ENCODE measurements at regions not wholly inside any gene's neighbourhood (a gene's known extent, or its start where the extent isn't known, plus 50 kb on each side); places are given as distances from the start of the nearest gene placed in this dataset.

DNA sequence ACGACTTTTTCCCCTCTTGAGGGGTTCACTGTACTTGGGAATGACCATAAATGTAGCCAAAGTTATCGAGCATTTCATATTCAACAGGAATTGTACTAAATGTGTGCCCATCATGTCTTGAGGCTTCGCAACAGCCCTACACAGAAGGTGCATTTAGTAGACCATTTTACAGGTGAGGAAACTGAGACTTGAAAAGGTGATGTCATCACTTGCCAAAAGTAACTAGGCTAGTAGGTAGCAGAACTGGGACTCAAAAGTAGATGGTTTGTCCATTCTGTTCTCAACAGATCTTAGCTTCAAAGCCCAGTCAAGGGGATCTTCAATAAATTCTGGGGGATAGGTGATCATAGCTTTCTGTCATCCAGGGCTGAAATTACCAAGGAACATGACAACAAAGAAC lies 782.2 kb downstream of the MED13L start:
- no peak for DNase-seq

DNA sequence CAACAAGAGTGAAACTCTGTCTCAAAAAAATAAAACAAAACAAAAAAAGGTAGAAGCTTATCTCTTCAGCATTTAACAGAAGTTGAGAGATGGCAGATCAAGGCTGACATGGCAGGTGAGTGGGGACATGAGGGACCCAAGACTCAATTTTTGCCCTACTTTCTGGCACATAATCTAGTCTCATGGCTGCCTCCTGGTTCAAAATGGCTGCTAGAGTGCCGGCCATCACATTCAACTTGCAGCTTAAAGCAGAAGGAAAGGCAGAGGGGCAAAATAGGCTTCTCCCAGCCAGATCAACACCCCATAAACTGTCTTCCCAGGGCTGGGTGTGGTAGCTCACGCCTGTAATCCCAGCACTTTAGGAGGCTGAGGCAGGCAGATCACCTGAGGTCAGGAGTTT lies 784.9 kb downstream of the MED13L start:
- DNase-seq: no peak

DNA sequence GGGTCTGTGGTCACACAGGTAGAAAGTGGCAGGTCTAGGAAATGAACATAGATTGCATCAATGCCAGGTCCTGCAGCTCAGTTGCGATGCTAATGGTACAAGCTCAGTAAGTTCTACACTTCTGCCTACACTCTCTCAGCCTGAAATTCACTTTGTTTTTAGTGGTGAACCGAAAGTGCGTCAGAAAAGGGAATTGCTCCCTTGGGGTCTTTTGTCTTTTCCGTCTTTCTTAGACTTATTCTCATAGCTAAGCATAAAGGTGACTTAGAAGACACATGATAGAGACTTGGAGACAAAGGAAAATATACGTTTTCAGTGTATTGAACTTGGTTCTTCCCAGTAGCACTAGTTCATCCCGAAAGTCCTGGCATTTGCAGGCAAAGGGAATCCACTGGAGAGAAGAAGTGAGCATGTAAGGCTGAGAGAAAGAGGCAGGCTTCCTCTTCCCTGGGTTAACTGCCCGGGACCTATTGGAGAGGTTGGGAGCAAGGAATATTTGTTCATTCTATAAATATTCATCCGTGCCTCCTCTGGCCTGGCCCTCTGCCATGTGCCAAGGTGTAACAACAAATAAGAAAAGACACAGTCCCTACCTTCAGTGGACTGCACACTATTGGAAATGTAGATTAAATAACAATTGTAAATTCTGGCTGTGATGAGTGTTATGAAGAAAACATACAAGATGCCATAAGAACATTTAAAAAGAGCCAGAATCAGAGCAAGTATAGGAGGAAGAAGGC lies 785.8 kb downstream of the MED13L start:
- DNase-seq: no peak

DNA sequence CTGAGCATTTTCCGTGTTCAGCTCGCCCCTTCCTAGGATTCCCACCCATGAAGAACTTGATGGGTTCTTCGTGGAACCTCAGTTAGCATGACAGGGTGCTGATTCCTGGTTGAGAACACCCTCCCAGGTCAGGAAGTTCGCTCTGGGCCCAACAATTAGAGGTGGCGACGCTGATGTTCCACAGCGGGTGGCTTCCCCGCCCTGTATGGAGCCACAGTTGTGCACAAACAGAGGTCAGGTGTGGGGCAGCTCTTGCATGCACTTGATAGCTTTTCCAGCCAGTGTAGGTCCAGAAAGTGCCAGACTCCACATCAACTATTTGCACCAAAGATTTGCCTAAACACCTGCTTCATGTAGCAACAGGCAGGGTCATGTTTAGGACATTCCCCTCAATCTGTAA lies 788.2 kb downstream of the MED13L start:
- DNase-seq: no peak

DNA sequence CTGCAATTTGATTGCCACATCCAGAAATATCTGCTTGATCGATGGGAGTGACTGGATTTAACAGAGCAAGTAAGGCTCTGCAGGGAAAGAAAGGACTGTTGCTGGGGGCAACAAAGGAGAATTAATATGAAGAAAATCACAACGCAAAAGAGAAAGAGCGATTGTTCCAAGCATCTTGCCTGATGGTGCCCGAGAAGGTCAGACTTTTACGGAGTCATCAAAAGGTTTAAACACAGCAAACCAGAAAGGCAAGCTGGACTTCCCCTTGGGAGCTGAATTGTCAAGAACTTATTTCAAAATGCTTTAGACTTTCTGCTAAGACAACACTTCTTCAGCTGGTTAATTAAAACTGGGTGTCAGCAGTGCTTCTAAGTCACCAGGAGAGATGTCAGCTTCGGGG lies 791.5 kb downstream of the MED13L start:
- DNase-seq: no peak

DNA sequence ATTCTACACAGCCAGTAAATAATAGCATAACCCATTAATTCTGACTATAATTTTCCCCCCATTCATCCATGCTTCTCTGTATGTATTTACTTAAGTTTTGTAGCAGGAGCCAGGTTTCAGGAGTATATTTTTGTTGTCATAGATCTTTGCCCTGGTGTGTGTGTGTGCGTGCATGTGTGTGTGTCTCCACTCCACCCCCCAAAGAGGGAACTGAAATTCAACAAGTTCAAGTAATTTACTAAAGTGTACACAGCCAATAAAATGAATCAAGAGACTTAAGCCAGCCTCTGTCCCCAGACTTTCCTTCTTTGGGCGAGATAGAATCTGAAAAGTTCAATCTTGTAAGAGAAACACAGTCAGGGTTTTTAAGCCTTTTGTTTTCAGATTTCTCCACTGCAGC lies 792.0 kb downstream of the MED13L start:
- DNase-seq: no peak

DNA sequence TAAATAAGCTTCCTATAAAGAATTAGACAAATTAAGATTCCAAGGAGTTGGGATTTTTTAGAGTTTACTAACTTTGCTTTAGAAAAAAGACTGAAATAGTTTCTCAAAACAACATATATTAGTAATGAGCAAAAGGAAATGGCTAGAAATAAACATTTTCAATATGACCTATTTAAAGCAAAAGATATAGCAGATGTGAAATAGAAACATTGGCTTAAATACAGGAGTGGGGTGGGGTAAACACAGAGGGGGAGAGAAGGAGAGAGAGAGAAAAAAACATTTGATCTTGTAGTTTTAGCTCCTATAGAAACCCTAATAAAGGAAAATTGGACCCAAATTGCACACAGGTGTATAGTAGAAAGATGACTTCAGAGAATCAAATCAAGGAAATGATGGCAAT lies 794.5 kb downstream of the MED13L start:
- no peak for DNase-seq

DNA sequence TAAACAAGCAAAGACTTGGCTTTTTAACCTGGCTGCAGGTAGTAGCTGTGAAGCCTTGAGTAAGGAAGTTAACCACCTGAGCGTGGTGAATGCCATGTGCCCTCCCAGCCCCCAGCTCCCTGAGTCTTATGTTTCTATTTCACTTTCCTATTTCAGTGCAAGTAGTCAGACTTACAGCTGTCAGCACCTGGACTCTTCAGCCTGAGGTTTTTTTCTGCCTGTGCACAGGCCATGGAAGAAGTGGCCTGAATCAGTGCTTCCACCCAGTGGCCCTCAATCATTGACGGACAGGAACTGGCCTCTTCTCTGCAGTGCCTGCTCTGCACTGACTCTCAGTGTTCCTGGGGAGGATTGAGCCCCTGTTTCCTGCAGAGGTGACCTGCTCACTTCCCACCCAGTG lies 796.4 kb downstream of the MED13L start:
- no peak for DNase-seq

DNA sequence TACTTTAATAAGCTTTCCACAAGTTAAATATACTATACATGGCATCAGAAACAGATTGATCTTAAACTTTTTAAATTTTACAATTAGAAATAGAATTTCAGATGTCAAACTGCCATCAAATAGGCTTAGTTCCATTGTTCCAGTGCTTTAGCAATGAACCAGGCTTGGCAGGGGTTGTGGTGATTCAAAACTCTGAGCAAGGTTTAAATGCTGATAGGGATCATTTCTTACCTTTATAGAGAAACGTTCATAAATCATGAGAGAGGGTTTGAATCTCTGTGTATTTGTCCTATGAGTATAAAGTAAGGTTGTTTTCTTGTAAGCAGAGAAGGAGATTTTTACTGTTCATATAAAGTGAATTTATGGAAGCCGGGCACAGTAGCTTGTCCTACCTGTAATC lies 794.5 kb upstream of the TBX3 start:
- DNase-seq: no peak

DNA sequence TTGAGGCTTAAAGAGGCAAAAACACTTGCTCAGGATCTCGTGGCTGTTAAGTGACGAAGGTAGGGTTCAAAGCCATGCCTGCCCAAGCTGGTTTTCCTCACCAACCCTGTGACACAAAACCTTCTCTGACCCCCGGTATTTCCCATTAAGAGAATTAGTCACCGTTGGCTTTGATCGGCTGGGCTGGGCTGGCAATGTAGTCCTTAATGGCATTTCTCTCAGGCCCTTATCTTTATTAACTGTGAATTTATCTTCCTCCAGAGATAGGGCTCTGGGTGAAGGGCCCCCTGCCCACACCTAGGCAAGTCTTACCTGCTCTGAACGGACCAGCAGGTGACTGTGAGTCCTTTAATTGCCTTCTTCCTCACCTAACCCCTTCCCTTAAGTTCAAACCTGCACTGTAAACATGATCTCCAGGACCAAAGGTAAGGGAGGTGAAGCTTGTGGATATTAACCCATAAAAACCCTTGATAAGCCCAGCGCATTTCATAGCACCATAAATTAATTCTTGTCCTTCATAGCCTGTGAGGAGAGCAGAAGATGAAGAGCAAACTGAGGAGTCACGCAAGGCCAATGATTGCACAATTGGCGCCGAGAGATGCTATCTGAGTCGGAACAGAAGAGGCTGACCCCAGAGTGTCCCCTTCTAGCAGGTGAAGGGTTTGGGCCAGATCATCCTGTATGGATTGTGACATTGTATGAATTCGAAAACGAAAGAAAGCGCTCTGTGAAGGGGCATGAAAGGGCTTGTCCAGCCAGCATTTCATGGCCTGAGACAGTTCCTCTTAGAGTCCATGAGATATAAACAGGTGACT lies 790.8 kb upstream of the TBX3 start:
- DNase-seq: no peak

DNA sequence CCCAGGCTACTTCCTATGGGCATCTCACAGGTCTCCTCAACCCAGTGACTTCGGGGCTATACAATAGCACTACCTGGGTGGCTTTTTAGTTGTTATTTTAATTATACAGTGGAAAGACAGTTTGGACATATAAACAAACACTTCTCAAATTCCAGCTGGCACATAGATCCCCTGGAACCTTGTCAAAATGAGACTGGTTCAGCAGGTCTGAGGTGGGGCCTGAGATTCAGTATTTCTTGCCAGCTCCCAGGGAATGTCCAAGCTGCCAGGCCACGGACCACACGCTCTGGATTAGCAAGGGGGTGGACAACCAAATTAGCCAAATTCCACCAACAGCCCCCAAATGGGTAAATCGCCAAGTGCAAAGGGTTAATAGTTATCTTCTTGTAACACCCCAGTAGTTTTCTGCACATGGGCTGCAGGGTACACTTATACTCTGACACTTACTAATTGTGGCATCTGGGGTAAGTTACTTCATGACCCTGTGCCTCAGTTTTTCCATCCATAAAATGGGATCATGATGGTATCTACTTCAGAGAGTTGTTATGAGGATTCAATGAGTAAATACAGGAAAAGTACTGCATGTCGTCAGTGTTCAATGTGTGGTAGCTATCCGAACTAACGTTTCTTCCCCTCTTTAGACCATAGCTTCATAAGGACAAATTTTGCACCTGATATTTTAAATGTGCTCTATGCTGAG lies 789.4 kb upstream of the TBX3 start:
- DNase-seq: no peak

DNA sequence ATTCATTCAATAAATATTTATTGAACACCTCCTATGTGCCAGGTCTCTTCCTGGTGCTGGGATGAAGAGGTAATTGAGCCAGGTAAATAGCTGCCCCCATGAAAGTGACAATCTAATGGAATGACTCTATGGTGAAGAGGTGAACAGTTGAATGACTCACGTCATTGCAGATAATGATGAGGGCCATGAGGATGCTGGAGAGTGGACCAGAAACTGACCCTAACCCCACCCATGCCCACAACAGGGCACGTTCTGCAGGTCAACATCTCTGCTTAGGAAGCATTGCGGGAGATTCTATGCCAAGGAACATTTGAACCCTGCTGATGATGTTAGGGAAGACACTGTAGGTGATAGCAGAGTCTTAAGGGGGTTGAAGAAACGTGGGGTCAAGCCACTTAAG lies 788.9 kb upstream of the TBX3 start:
- DNase-seq: no peak

DNA sequence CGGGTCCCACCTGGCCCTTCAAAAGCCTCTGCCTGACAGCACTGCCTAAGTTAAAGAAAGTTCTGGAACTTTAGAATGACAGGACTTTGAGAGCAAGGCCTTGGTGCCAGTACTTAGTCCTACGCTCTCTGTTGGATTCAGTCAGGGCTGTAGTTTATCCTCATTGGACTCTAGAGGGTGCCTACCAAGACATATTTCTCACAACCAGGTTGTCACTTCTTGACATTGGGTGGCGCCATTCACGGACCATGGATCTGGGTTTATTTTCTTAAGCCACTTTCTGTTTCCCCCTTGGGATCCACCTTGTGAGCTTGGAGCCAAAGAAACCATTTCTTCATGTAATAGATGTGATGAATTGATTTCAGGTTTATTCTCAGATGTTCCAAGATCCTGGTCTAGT lies 787.0 kb upstream of the TBX3 start:
- no peak for DNase-seq

DNA sequence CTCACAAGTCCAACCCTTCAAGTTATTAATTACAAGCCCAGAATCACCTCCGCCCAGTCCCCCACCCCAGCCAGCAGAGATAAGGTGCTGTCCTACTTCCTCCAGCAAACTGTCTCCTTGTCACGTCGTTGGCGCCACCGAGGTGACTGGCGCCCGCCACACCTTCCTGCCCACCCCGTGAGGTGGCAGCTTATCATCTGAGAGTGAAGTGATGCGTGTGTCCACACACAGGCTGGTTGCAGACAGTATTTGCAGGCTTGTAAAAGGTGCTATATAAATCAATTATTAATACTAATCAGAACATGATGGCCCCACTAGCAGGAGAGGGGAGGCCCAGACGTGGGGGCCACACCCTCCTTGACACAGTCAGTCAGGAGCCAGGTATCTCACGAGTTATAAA lies 786.6 kb upstream of the TBX3 start:
- no peak for DNase-seq

DNA sequence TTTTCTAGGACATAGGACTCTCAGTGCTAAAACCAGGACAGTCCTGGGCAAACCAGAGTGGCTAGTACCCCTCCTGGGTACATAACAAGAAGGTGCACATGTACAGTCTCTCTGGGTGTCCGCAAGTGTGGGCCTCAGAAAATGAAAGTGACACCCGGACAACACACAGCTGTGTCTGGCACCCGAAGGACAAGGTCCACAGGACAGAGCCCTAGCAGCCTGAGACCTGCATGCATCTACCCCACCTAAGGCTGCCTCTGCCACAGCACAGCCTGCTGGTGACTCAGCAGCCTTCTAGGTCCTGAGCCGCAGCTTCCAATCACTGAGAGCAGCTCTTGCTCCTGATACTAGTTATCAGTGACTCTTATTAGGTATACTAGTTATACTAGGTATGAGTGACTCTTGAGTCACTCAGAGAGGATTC lies 784.1 kb upstream of the TBX3 start:
- no peak for DNase-seq

DNA sequence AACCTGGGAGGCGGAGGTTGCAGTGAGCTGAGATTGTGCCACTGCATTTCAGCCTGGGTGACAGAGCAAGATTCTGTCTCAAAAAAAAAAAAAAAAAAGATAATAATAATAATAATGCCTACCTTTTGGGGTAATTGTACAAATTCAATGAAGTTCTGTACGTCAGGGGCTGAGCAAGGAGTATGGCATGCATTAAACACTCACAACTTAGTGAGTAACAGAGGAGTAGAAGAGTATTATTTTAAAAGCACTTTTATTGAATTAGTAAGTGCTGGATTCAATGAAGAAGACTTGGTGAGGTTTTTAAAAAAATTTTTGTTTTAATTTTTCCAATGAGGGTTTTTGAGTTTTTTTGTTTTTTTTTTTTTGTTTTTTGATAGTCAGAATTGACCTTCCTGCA lies 783.6 kb upstream of the TBX3 start:
- no peak for DNase-seq

DNA sequence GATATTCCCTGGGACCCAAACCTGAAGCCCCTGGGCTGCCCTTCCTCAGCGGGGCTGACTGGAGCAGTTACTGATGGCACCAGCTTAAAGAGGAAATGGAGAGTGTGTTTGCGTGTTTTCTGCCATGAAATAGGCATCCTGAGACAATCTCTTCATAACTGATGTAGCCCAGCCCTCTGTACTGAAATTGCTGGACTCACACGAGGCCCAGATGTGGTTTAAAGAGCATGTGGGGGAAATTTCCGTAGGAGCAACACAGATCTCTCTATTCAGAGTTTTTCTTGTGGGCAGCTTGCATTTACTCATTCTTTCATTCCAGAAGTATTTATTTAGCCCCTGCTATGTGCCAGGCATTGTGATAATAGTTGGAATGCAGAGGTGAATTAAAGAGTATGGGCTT lies 782.1 kb upstream of the TBX3 start:
- DNase-seq: no peak

DNA sequence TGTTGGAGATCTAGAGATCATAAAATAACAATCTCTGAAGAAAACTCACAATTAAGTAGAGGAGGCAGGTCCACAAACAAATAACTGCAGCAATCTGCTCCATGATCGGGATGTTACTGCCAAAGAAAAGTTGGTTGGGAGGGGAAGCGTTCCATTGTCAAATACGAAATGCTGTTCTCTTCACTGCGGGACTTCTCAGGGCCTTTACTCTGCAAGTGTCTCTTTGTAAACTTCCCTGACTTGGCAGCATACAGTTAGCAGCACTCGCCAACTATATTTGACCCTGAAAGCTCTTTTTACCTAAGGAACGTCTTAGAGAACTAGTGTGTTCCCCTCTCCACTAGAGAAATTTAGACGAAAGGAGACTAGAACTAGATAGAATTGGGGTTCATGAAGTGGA lies 780.7 kb upstream of the TBX3 start:
- no peak for DNase-seq

DNA sequence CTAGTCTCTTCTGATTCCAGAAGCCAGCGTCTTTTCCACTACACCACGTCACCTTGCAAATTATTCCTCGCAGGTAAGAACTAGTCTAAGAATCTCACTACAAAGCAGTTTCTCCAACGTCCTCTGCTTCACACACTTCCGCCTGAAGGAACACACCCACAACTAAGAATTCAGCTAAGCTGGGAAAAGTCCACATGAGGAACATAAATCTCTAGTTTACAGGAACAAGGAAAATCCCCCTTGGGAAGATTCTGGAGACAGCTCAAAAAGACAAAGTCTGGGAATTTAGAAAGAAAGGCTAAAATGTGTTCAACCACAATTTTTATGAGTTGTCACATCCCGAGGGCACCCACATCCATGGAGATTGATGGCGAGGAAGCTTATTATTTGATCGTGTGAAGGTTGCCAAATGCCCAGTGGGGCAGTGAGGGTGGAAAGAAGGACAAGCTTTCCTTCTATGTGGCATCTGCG lies 780.2 kb upstream of the TBX3 start:
- no peak for DNase-seq

DNA sequence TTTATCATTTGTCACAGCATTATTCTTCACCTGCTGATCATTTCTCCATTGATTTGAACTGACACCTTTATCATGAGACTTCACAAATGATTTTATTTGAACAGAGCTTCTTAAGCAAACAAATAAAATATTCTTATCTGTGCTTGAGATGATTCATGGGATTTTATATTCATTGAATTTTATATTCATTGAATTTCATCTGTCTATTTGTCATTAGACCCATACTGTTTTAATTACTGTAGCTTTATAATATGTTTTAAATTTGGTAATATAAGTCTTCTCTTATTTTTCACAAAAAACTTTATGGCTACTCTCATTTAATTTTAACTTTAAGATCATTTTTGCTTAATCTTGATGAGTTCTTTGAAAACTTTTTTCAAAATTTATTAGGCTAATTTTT lies 777.4 kb upstream of the TBX3 start:
- no peak for DNase-seq

DNA sequence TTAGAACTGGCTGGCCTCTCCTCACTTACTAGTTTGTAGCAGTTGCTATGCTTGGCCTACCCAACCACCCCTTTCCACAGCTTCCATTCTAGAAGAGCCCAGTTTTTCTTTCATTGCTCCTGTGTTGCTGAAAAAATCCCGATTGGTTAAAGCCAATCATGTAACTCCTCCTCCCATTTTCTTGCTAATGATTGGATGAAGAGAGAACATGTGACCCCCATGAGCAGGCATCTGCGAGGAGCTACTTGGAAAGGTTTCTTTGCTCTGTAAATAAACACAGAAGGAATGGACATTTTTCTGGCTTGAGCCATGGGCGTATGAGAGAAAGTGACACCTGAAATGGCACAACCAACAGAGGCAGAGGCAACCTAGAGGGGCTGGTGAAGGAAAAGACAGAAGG lies 773.8 kb upstream of the TBX3 start:
- DNase-seq: no peak

DNA sequence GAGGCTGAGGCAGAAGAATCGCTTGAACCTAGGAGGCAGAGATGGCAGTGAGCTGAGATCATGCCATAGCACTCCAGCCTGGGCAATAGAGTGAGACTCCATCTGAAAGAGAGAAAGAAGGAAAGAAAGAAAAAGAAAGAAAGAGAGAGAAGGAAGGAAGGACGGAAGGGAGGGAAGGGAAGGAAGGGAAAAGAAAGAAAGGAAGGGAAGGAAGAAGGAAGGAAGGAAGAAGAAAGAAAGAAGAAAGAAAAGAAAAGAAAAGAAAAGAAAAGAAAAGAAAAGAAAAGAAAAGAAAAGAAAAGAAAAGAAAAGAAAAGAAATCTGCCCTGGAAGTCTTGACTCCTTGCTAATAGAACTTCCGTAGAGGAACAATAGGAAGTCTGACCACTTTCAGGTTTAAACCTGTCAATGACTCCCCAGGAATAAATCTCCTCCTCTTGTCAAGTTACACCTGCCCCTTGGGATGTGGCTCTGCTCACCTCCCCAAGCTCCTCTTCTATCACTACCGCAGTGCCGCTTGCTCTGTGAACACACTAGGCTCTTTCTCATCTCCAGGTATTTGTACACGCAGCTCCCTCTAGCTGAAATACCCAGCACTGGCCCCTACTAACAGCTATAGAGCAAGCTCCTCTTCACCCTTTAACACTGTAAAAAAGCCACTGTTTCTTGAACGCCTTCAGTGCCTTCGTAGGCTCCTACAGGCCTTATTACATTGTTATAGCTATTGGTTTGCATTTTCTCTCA lies 773.1 kb upstream of the TBX3 start:
- DNase-seq: peak; percentile 17

DNA sequence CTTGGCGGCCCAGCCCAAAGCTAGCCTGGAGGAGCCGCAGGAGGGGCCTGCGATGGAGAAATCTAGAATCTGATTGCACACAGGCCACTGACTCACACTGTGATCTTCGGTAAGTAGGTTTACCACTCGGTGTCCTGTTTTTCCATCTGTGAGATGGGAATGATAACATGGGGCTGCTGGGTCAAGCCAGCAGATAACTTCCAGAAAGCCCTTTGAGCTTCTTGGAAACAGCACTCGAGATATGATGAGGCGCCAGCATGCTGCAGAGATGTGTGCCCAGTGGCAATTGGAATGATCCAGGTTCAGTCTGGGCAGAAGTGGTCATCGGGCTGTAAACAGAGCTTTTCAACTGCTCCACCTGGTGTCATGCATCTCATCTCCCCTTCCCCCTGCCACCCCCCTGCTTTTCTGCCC lies 771.3 kb upstream of the TBX3 start:
- no peak for DNase-seq

All from DMS53 (cell line).